Neural progenitor cell (in vitro differentiated cells): ENCODE measurements at regions not wholly inside any gene's neighbourhood (a gene's known extent, or its start where the extent isn't known, plus 50 kb on each side); places are given as distances from the start of the nearest gene placed in this dataset.

Experiments used
- DNase-seq: peaks from one replicate; pipeline ENCODE4 v3.0.0-alpha.2; 2016; ENCODE audit warnings: low spot score
- H2AFZ ChIP-seq: fragments of 200-600 bp; sonication (generic); replicated peaks from 2 replicates; pipeline ENCODE4 v1.6.1; 2016; ENCODE audit warnings: antibody characterized with exemption
- H3F3A ChIP-seq: fragments of 200-600 bp; sonication (generic); 2 replicates; pipeline ENCODE4 v1.6.1; 2016; ENCODE audit warnings: antibody characterized with exemption, low read depth
- H3K27ac ChIP-seq: fragments of 200-600 bp; sonication (generic); 2 replicates; pipeline ENCODE4 v1.5.1; 2016; ENCODE audit warnings: mild to moderate bottlenecking
- H3K27me3 ChIP-seq: fragments of 200-600 bp; sonication (generic); 2 replicates; pipeline ENCODE4 v1.6.1; 2016; ENCODE audit warnings: mild to moderate bottlenecking, moderate library complexity
- H3K36me3 ChIP-seq: fragments of 200-600 bp; sonication (generic); 2 replicates; pipeline ENCODE4 v1.5.1; 2016
- H3K4me1 ChIP-seq: fragments of 200-600 bp; sonication (generic); 2 replicates; pipeline ENCODE4 v1.6.1; 2016; ENCODE audit warnings: mixed run types
- H3K4me2 ChIP-seq: fragments of 200-600 bp; sonication (generic); 2 replicates; pipeline ENCODE4 v1.6.1; 2016
- H3K4me3 ChIP-seq: fragments of 200-600 bp; sonication (generic); 2 replicates; pipeline ENCODE4 v1.5.1; 2016
- H3K79me2 ChIP-seq: fragments of 200-600 bp; sonication (generic); 2 replicates; pipeline ENCODE4 v1.6.1; 2016; ENCODE audit warnings: low read depth
- H3K9ac ChIP-seq: fragments of 200-600 bp; sonication (generic); 2 replicates; pipeline ENCODE4 v1.6.1; 2016
- H3K9me3 ChIP-seq: fragments of 200-600 bp; sonication (generic); 2 replicates; pipeline ENCODE4 v1.5.1; 2016; ENCODE audit warnings: low read depth
- H4K20me1 ChIP-seq: fragments of 200-600 bp; sonication (generic); 2 replicates; pipeline ENCODE4 v1.6.1; 2016; ENCODE audit warnings: low read depth
- H3K27ac Mint-ChIP-seq: 3 replicates; pipeline ENCODE4 v1.8.0; 2021; ENCODE audit warnings: mixed read lengths
- H3K27me3 Mint-ChIP-seq: 2 replicates; pipeline ENCODE4 v1.8.0; 2022; ENCODE audit warnings: low read depth, mild to moderate bottlenecking, inconsistent platforms, moderate library complexity, mixed read lengths; ENCODE audit not compliant: insufficient read depth
- H3K36me3 Mint-ChIP-seq: 3 replicates; pipeline ENCODE4 v1.8.0; 2021; ENCODE audit warnings: mixed read lengths
- H3K4me1 Mint-ChIP-seq: 3 replicates; pipeline ENCODE4 v1.8.0; 2021; ENCODE audit warnings: mixed read lengths
- H3K4me3 Mint-ChIP-seq: 3 replicates; pipeline ENCODE4 v1.8.0; 2021; ENCODE audit warnings: mild to moderate bottlenecking, moderate library complexity, mixed read lengths
- H3K9me3 Mint-ChIP-seq: 3 replicates; pipeline ENCODE4 v1.8.0; 2020; ENCODE audit warnings: mixed read lengths
- EZH2 ChIP-seq: fragments of 200-600 bp; sonication (generic); IDR thresholded peaks from 2 replicates; pipeline ENCODE4 v1.6.1; 2017; ENCODE audit warnings: antibody characterized with exemption, mild to moderate bottlenecking, moderate library complexity
- EZH2phosphoT487 ChIP-seq: fragments of 200-600 bp; sonication (generic); IDR thresholded peaks from 2 replicates; pipeline ENCODE4 v1.6.1; 2017; ENCODE audit warnings: antibody characterized with exemption
- TF ChIP-seq, protein P1 (sequence below): fragments of 200-600 bp; sonication (generic); IDR thresholded peaks from 2 replicates; pipeline ENCODE4 v1.5.1; 2017; ENCODE audit warnings: antibody characterized with exemption, mild to moderate bottlenecking

DNA sequence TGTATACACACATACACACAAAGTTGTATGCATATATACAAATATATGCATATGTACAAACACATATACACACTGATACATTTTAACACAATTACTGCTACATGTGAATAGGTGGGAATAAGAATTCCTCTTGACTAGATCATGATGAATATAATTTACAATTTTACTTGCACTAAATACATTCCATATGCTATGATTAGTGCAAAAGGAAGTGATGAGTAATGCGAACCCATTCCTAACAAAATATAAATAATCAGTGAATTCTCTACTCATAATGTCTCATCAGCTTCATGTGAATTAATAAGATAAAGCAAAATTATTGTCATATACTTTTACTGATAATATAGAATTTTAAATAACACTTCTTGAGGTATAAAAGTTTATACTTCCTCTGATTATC is 1077.3 kb upstream of the PCDH10 start:
- Histone ChIP-seq H3K27ac (no peak overlapping the region), H2AFZ (no peak overlapping the region), H3K27me3 (no peaks in the 10 kb centered on the region), H3K9ac (no peak overlapping the region), H3K4me2 (no peak overlapping the region), H3K4me1 (no peaks in the 10 kb centered on the region), H3K79me2 (no peaks in the 10 kb centered on the region), H3K4me3 (no peak overlapping the region), H4K20me1 (no peaks in the 10 kb centered on the region), H3K9me3 (no peaks in the 10 kb centered on the region), H3F3A (no peaks in the 10 kb centered on the region), H3K36me3 (no peaks in the 10 kb centered on the region)
- Mint-ChIP-seq H3K9me3 (no peaks in the 10 kb centered on the region), H3K27ac (no peak overlapping the region), H3K4me1 (no peaks in the 10 kb centered on the region), H3K27me3 (no peaks in the 10 kb centered on the region), H3K4me3 (no peak overlapping the region), H3K36me3 (no peaks in the 10 kb centered on the region)
- TF ChIP-seq EZH2 (no peak), EZH2phosphoT487 (no peak)
- TF ChIP-seq, protein P1, sequence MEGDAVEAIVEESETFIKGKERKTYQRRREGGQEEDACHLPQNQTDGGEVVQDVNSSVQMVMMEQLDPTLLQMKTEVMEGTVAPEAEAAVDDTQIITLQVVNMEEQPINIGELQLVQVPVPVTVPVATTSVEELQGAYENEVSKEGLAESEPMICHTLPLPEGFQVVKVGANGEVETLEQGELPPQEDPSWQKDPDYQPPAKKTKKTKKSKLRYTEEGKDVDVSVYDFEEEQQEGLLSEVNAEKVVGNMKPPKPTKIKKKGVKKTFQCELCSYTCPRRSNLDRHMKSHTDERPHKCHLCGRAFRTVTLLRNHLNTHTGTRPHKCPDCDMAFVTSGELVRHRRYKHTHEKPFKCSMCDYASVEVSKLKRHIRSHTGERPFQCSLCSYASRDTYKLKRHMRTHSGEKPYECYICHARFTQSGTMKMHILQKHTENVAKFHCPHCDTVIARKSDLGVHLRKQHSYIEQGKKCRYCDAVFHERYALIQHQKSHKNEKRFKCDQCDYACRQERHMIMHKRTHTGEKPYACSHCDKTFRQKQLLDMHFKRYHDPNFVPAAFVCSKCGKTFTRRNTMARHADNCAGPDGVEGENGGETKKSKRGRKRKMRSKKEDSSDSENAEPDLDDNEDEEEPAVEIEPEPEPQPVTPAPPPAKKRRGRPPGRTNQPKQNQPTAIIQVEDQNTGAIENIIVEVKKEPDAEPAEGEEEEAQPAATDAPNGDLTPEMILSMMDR, result no peak
- DNase-seq, result no peak

DNA sequence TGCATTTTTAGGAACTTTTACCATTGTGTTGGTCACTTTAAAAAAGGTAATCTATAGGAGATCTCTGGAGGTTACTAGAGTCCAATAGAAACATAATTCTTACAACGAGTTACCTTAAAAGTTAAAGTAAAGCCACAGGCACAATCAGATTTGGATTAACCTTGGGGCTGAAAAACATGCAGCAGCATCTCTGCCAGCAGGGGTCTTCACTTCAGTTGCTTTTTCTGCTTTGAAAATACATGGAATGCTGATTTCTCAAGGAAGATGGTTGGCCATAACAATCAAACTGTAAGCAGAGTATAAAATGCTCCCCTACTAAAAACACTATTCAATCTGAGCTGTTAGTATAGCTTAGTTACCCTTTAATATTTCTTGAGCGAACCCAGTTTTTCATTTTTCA is 1072.3 kb upstream of the PCDH10 start:
- Histone ChIP-seq H3K27me3 (no peaks in the 10 kb centered on the region), H2AFZ (no peak overlapping the region), H3K36me3 (no peaks in the 10 kb centered on the region), H3K4me2 (no peak overlapping the region), H3K9me3 (no peaks in the 10 kb centered on the region), H3K27ac (no peak overlapping the region), H3K79me2 (no peaks in the 10 kb centered on the region), H3K4me1 (no peaks in the 10 kb centered on the region), H3K4me3 (no peak overlapping the region), H3F3A (no peaks in the 10 kb centered on the region), H4K20me1 (no peaks in the 10 kb centered on the region), H3K9ac (no peak overlapping the region)
- no peak overlapping the region for H3K27ac Mint-ChIP-seq
- H3K4me1 Mint-ChIP-seq, result no peaks in the 10 kb centered on the region
- H3K36me3 Mint-ChIP-seq, result no peaks in the 10 kb centered on the region
- no peak for DNase-seq
- TF ChIP-seq EZH2phosphoT487 (no peak), EZH2 (no peak)
- TF ChIP-seq, protein P1, result no peak
- no peaks in the 10 kb centered on the region for H3K27me3 Mint-ChIP-seq
- H3K4me3 Mint-ChIP-seq, result no peak overlapping the region
- no peaks in the 10 kb centered on the region for H3K9me3 Mint-ChIP-seq

DNA sequence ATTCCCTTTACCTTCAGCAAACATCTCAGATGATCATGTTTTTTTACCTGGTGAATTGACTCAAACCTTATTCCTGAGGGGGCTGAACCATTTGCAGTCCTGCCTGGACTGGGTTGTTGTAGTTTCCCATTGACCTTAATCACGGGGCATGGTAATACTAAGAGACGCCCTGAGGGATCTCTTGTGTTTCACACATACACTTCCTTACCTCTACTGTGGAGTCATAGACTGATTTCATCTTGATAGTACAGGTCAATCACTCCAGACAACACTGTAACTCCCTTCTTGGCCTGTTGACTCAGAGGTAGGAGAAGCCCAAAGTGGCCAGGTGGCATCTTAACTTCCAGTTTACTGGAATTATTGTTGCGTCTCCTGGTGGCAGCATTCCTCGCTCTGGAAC is 1064.0 kb upstream of the PCDH10 start:
- no peaks in the 10 kb centered on the region for H3K27me3 ChIP-seq
- H3K9me3 Mint-ChIP-seq, result peaks cover 2% of the 10 kb centered on the region
- H3K27ac Mint-ChIP-seq, result no peak overlapping the region
- peaks cover 2% of the 10 kb centered on the region for H3K27me3 Mint-ChIP-seq
- H3K4me1 Mint-ChIP-seq, result no peaks in the 10 kb centered on the region
- TF ChIP-seq, protein P1, result no peak
- no peaks in the 10 kb centered on the region for H3K36me3 Mint-ChIP-seq
- H2AFZ ChIP-seq, result no peak overlapping the region
- no peak for DNase-seq
- no peak overlapping the region for H3K9ac ChIP-seq
- no peak overlapping the region for H3K27ac ChIP-seq
- no peak overlapping the region for H3K4me3 ChIP-seq
- no peaks in the 10 kb centered on the region for H3K79me2 ChIP-seq
- H3K36me3 ChIP-seq, result no peaks in the 10 kb centered on the region
- no peaks in the 10 kb centered on the region for H3K9me3 ChIP-seq
- no peak overlapping the region for H3K4me3 Mint-ChIP-seq
- H4K20me1 ChIP-seq, result no peaks in the 10 kb centered on the region
- H3K4me1 ChIP-seq, result no peaks in the 10 kb centered on the region
- H3F3A ChIP-seq, result no peaks in the 10 kb centered on the region
- H3K4me2 ChIP-seq, result no peak overlapping the region

DNA sequence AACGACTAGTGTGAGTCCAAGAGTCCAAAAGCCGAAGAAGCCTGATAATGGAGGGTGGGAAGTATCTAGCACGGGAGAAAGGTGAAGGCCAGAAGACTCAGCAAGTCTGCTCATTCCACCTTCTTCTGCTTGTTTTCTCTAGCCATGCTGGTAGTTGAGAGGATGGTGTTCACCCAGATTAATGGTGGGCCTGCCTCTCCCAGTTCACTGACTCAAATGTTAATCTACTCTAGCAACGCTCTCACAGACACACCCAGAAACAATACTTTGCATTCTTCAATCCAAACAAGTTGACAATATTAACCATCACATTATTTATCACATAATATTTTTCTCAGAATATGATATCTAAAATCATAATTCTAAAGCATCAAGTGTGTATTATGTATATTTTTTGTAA is 1055.1 kb upstream of the PCDH10 start:
- H3K36me3 ChIP-seq, result no peaks in the 10 kb centered on the region
- no peaks in the 10 kb centered on the region for H3K9me3 ChIP-seq
- H3K36me3 Mint-ChIP-seq, result no peaks in the 10 kb centered on the region
- no peaks in the 10 kb centered on the region for H3K27me3 ChIP-seq
- no peak overlapping the region for H3K27ac ChIP-seq
- TF ChIP-seq, protein P1, result no peak
- TF ChIP-seq EZH2 (no peak), EZH2phosphoT487 (no peak)
- no peak overlapping the region for H3K4me3 Mint-ChIP-seq
- DNase-seq, result no peak
- H4K20me1 ChIP-seq, result no peaks in the 10 kb centered on the region
- no peak overlapping the region for H3K4me3 ChIP-seq
- no peak overlapping the region for H2AFZ ChIP-seq
- no peaks in the 10 kb centered on the region for H3K79me2 ChIP-seq
- no peaks in the 10 kb centered on the region for H3K9me3 Mint-ChIP-seq
- H3K4me2 ChIP-seq, result no peak overlapping the region
- no peak overlapping the region for H3K9ac ChIP-seq
- no peaks in the 10 kb centered on the region for H3K4me1 ChIP-seq
- no peaks in the 10 kb centered on the region for H3K4me1 Mint-ChIP-seq
- H3K27ac Mint-ChIP-seq, result no peak overlapping the region
- H3K27me3 Mint-ChIP-seq, result no peaks in the 10 kb centered on the region
- H3F3A ChIP-seq, result no peaks in the 10 kb centered on the region
